ENCODE measurements at regions not wholly inside any gene's neighbourhood (a gene's known extent, or its start where the extent isn't known, plus 50 kb on each side); places are given as distances from the start of the nearest gene placed in this dataset.

- TF ChIP-seq MAX (IDR thresholded peaks at IDR 0.05) = no peak
- TF ChIP-seq TEAD4 (IDR thresholded peaks at IDR 0.05) = no peak
- no peak for TF ChIP-seq YY1 (IDR thresholded peaks at IDR 0.05; ENCODE audit: low read depth)
- no peak for TF ChIP-seq NFIC (IDR thresholded peaks at IDR 0.05)
- no peak for TF ChIP-seq TAF1 (IDR thresholded peaks at IDR 0.05; ENCODE audit: low read depth)
- TF ChIP-seq EP300 (IDR thresholded peaks at IDR 0.05; ENCODE audit: borderline replicate concordance) = no peak
- no peak for TF ChIP-seq USF1 (IDR thresholded peaks at IDR 0.05)
- TF ChIP-seq FOXM1 (IDR thresholded peaks at IDR 0.05; ENCODE audit: borderline replicate concordance, low read depth) = no peak
- no peak for TF ChIP-seq REST (IDR thresholded peaks at IDR 0.05; ENCODE audit: low read depth)
Measured at GRCh38 chr6:4640139-4640538, 136.1 kb upstream of the CDYL start.
